ENCODE measurements at regions not wholly inside any gene's neighbourhood (a gene's known extent, or its start where the extent isn't known, plus 50 kb on each side); places are given as distances from the start of the nearest gene placed in this dataset.

GRCh38 chr6:150661216-150662007 is 61.7 kb downstream of the PLEKHG1 start:
- ATAC-seq: no peak
- ChIA-PET POLR2A (no interaction called here), CTCF (ENCODE audit: low intra/inter-chr PET ratio) (no interaction called here)
- no peaks in the 10 kb centered on the region for H4K20me1 ChIP-seq (replicated peaks; ENCODE audit: control insufficient read depth, insufficient read depth, low read length)
- BruUV-seq (replicated peaks): no TSS peak
- H3K9ac ChIP-seq (ENCODE audit: insufficient read depth in 1 of 2, low read depth in 2 of 2, low read length in 2 of 2): no peak overlapping the region
- in situ Hi-C loops (cut with MboI): no loop called here
- H3K79me2 ChIP-seq (ENCODE audit: control insufficient read depth, insufficient read depth, low read length): no peaks in the 10 kb centered on the region
- no peak overlapping the region for H3K4me2 ChIP-seq (ENCODE audit: insufficient read depth, low read length)
- no peak for TF ChIP-seq ZNF639 (CRISPR knock-in tag; conservative IDR thresholded peaks at IDR 0.05 in 1 of 2, IDR thresholded peaks at IDR 0.05 in 1 of 2)
- no peak for TF ChIP-seq MCM5 (IDR thresholded peaks at IDR 0.05; ENCODE audit: low read depth)
- no peak for TF ChIP-seq MED1 (CRISPR knock-in tag; IDR thresholded peaks at IDR 0.05; ENCODE audit: borderline replicate concordance)
- H3K36me3 ChIP-seq (ENCODE audit: control insufficient read depth, insufficient read depth, low read length): no peaks in the 10 kb centered on the region
- no peak overlapping the region for H3K4me3 ChIP-seq
- no peak overlapping the region for H3K27ac ChIP-seq (ENCODE audit: extremely low read depth, low read depth, low read length)
- no peaks in the 10 kb centered on the region for H3K9me3 ChIP-seq (replicated peaks; ENCODE audit: control insufficient read depth, insufficient read depth, low read depth, low read length)
- 2% methylated on average over 4 of the region's 4 CpGs for WGBS (ENCODE audit: insufficient coverage, low coverage, missing lambda C conversion rate)
- DNase-seq (ENCODE audit: extremely low read depth in 1 of 4, low spot score in 3 of 4): no peak
- H3K9me1 ChIP-seq (ENCODE audit: control insufficient read depth, insufficient read depth, low read length): no peaks in the 10 kb centered on the region
- intact Hi-C loops (cut with micrococcal nuclease): no loop called here
- H3K4me1 ChIP-seq (replicated peaks in 1 of 2; ENCODE audit: control insufficient read depth in 2 of 2, insufficient read depth in 2 of 2, low read length in 2 of 2): no peaks in the 10 kb centered on the region
- peaks cover 7 to 23% of the 10 kb centered on the region in 2 experiments; a peak in 3 of 5 replicates for H3K27me3 ChIP-seq (ENCODE audit: control insufficient read depth in 2 of 2, insufficient read depth in 2 of 2, low read length in 2 of 2)
- no peak for FAIRE-seq
- H2AFZ ChIP-seq (ENCODE audit: low read depth, low read length): no peak overlapping the region
